ENCODE measurements at regions not wholly inside any gene's neighbourhood (a gene's known extent, or its start where the extent isn't known, plus 50 kb on each side); places are given as distances from the start of the nearest gene placed in this dataset.
"Not testable (repeated sequence)": the region's sequence is repeated elsewhere in the genome, so short reads cannot be mapped to it uniquely, and the experiment has no call there.

DNA sequence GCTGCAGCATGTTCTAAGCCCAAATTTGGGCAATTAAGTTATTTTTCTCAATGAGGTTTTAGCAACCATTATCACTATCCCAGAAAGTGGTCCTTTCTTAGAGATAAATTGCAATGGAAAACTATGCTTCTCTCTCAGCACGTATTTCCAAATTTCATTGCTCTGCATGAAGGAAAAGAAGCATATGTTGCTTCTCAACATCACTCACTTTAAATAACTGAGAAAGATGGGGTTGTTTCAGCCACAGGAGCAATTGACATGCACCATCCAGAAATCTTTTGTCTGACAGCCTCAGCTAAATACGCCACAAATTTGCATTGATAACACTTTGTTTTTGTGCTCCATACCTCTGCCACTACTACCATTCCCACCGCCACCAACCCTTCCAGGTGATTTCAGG lies 157.6 kb upstream of the PKN2 start:
- no peak for DNase-seq

DNA sequence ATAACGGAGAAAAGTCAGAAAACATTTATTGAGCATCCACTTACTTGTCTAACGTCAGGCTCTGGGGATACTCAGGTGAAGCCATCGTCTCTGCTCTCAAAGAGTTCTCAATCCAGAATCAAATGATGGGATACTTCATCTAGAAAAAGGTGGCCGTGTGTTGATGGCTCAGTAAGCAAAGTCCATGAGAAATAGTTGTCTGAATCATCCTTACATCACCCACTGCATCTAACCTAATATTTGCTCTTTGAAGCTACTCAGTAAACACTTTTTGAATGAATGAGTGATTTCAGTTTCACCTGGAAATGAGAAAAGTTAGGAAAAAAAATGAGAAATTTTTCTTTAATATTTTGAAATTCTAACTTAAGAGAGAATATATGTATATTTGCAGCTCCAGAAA lies 155.3 kb upstream of the PKN2 start:
- DNase-seq, result no peak

DNA sequence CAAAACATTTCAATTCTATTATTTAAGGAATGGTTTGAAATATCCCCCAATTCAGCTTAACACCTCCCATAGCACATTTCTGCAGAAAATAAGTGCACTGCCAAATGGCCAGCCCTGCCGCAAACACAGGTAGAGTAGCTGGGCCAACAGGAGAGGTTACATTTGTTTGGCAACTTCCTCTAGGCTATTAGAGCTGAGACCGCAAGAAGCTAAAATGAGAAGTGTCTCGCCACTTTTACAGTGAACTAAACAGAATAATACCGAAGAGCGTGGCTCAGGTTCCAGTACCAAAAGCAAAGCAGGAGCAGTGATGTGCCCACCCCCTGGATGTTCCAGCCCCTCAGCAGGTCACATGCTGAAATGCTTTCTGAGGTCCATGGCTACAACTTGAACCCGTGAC lies 154.5 kb upstream of the PKN2 start:
- DNase-seq, result no peak

DNA sequence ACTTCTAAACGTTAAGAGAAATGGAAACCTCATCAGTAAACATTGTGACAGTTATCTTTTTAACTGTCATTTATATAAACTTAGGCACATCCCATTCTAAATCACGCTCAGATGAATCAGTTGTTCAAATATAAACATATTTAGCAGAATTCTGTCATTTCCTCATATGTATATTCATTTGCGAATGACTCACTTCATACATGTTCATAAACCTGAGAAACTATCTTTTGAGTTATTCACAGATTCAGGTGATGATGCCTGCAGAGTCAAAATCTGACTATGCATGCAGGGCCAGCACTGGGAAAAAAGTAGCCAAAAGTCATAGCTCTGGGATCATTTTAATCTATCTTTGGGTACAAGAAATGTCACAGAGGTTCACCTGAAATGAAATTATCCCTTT lies 153.8 kb upstream of the PKN2 start:
- no peak for DNase-seq

DNA sequence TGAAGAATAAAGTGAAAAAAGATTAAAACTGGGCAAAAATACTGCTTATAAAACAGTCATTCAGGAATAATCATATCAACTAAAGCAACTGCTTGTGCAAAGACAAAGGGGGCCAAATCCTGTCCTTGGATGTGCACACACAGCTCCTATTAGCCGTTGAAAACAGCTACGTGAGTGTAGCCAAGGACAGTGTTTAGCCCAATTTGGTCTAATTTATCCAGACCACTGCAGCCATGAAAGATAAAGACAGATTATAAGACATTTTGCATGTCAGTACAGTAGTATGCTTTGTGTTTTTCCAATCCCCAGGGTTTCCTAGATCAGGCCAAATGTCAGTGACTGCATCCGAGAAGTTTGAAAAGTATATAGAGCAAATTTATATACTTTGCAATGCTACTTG lies 146.3 kb upstream of the PKN2 start:
- DNase-seq, result no peak

DNA sequence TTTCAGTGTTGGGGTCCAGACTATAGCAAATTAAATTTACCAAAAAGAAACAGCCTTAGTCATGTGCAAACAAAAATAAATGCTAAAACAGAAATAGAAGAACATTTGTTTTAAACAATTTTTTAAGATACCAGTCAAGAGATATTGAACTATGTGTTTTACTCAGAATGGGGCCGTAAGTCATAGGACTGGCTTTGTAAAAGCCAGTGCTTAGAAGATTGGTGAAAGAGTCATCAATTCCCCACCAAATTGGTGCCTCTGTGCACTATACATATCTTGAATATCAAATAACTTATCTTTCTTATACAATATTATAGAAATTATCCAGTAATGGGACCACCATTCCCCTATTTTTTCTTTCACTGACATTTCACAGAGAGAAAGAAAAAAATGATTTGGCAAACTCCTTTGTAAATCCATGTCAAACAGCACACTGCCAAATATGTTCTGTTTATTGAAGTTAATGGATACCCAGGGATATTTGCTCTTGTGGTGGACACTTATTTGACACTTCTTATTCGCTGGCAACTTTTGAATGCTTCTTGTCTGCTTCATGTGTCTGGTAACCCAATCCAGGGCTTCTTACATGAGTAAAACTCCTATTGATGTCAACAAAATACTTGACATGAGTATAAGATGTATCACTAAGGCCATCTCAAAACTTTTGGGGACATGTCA lies 145.7 kb upstream of the PKN2 start:
- no peak for DNase-seq

DNA sequence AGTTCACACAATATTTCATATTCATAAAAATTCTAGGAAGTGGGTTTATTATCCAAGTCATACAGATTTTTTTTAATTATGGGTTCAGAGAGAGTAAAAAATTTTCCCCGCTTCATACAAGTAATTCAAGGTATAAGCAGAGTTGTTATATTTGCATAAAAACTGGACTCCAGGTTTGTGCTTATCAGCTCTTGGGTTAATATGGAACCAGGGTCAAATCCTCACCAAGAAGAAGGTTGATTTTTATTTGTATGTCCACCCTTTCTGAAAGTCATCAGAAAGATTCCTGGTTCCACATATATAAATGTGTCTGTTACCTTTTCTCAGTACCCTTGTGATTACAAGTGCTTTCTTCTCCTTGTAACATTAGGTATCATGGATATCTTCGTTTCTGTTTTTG lies 143.8 kb upstream of the PKN2 start:
- no peak for DNase-seq

DNA sequence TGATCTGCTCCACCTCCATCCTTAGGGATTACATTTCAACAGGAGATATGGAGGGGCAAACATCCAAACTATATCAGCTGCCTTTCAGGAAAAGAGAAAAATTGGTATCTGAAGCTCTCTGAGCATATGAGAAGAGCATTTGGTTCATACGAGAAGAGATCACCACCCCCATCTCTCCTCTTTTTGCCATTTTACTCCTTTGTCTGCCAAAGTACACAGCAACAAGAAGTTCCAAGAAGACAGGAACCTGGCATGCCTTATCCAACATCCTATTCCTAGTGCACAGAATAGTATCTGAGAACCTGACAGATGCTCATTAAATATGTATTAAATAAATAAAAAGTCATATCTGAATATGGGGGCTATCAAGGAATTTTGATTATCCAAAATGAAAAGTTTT lies 142.5 kb upstream of the PKN2 start:
- DNase-seq, result no peak

DNA sequence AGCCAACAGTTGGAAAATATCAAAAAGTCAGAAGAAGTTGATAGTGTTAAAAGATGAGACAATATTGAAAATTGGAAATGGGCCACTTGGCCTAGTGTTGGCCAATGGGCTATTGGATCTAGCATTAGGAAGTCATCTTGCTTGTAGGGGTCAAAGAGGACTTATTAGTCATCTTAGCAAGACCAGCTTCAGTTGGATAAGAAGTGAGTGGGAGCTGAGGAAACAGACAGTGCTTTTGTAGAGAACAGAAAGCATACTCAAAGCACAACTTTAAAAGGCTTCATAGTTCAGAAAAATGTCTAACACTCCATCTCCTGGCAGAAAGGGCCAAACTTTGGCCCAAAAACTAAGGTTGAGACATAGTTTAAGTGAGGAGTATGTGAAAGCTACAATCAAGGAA lies 139.9 kb upstream of the PKN2 start:
- DNase-seq, result no peak

DNA sequence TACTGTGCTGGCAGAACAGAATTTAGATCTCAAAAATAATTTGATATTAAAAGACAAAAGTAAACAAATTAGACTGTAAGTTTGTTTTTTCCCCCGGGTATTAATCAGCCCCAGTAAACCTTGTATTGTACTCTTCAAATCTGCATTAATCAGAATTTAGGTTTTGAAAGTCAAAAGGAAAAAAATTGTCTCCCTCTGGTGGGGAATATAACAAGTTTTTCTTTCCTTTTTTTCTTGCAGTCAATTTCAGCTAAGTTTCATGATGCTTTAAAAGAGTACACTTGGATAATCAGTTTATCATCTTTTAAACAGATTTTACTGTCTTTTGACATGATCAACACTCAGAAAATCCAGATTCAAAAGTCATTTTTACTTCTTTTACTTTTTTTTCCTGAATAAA lies 134.5 kb upstream of the PKN2 start:
- DNase-seq, result no peak

DNA sequence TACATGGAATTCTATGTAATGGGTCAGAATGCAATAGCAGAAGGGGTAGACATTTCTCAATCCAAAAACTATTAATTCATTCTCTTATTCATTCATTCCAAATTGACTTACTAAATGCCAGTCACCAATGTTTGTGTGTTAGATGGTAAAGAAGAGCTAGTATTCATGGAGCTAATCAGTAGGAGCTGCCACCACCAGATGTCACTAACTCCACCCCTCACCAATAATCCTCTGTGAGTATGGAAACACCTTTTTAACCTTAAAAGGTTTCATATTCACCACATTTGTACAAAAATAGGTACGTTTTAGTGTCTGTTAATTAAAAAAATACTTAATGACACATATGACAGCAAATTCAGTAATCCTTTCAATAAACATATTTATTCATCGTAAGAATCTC lies 131.8 kb upstream of the PKN2 start:
- no peak for DNase-seq

DNA sequence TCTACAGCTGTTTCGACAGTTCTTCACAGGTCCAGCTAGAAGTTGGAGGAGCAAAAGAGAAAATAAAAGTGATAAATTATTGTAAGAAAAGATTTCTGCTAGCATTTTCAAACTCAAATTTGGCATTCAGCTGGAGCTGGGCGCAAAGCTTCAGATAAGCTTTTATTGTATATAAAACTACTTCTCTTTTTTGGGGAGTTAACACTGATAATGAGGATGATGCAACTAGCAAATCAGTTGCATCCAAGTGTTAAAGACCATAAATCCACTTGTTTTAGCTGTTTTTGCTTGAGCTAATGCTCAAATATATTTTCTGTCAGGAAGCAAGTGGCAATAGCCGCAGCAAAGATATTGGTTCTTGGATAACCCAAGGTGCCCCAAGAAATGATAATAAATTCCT lies 127.1 kb upstream of the PKN2 start:
- no peak for DNase-seq

DNA sequence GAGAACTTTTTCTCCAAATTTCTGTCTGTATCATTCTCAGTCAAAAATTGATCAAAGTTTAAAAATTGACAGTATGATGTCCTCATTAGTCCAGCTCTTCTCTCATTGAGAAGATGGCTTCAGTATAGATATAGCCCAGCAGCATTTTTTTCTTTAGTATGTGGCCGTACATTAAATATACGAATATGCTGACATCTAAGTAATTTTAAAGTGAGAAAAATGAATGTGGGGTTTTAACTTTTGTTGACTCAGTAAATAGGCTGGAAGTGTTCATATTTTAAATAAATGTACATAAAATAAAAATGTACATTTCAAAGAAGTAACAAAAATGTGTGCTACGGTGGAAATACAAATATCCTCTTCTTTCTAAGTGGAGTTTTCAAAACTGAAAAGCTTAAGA lies 123.5 kb upstream of the PKN2 start:
- no peak for DNase-seq

DNA sequence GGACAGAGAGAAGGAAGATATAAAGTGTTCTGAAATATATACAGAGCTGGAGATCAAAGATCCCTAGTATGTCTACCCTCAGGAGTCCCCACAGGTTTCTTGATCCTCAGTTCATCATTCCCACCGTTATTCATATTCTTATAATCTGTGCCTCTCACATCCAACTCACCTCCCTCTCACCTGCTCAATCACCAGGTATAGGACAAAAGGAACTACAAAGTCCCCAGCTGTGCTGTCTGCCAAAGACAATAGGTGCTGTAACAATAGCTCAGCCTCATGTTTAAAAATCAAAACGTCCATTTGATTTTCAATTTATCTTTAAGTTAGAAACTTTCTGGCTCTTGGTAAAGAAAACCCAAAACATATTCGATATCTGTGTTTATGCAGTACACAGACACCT lies 121.1 kb upstream of the PKN2 start:
- DNase-seq, result no peak

DNA sequence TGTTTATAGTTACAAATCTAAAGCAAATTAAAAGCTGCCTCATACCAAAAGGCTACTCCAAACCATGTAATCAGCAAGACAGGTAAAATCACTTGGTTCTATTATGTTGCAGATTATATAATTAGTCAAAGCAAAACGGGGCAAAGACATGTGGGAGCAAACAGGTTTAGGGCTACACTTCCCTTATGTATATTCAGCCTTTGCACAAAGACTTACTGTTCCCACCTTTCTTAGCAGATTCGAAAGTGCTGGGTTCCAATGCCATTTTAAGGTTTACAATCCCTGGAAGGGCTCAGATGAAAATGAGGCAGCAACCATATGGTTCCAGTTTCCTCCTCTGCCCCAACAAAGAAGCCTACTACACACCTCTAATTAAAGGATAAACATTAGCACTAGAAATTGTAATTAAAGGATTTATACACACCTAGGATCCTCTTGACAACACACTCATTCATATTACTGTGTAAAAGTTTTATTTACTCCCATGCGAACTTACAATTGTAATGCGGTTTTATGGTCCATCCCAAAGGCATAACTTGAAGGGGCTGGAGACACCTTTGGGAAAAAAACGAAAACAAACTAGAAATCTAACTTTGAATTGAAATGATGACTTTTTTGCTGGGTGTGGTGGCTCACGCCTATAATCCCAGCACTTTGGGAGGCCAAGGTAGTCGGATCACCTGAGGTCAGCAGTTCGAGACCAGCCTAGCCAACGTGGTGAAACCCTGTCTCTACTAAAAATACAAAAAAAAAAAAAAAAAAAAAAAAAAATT lies 117.3 kb upstream of the PKN2 start:
- DNase-seq, result no peak

DNA sequence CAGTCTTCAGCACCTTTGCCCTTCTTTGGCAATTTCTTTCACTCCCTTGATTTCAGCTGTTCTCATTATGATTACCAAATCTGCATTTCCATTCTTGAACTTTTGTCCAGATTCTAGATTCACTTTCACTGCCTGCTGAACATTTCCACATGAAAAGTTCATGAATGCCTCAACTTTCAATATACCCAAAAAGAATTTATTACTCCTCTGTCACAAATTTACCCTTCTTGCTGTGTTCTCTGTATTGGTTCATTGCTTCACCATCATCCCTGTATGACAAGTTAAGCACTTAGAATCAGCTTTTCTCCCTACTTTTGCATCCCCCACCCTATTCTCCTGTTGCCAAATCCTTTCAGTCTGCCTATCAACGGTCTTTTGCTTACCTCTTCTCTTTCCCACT lies 112.6 kb upstream of the PKN2 start:
- DNase-seq, result no peak

DNA sequence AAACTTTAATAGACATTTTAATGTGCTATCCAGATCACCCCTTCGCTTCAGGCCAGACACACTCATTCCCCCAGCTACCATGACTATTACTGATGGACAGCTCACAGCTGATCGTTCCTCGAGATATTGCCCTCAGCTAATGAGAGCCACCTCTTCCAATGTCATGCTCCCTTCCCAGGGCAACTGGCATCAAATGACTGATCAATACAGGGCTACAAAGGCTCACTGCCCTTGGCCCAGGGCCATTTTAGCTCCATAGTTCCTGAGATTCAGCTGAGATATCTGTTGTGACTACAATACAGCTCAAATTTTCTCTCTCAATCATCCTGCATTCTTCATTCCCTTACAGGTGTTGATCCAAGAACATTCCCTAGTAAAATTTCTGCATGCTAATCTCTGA lies 104.5 kb upstream of the PKN2 start:
- DNase-seq, result no peak

DNA sequence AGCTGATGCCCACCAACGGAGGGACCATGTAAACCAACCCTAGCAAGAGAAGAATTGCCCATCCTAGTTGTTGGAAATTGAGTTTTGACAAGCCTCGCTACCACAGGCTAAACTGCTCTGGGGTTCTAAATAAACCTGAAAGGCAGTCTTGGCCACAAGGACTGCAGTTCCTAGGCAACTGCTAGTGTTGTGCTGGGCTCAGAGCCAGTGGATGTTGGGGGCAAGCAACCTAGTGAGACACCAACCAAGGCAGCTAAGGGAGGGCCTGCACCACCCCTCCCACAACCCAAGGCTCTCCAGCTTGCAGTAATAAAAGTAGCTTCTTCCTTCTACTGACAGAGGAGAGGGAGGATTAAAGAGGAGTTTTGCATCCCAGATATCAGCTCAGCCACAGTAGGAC lies 102.4 kb upstream of the PKN2 start:
- DNase-seq, result no peak

DNA sequence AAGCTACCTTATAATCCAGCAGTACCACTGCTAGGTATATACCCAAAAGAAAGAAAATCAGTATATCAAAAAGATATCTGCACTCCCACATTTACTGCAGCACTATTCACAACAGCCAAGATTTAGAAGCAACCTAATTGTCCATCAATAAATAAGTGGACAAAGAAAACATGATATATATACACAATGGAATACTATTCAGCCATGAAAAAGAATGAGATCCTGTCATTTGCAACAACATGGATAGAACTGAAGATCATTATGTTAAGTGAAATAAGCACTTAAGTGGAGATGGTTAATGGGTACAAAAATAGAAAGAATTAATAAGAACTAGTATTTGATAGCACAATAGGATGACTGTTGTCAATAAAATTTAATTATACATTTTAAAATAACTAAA lies 90.7 kb upstream of the PKN2 start:
- no peak for DNase-seq

DNA sequence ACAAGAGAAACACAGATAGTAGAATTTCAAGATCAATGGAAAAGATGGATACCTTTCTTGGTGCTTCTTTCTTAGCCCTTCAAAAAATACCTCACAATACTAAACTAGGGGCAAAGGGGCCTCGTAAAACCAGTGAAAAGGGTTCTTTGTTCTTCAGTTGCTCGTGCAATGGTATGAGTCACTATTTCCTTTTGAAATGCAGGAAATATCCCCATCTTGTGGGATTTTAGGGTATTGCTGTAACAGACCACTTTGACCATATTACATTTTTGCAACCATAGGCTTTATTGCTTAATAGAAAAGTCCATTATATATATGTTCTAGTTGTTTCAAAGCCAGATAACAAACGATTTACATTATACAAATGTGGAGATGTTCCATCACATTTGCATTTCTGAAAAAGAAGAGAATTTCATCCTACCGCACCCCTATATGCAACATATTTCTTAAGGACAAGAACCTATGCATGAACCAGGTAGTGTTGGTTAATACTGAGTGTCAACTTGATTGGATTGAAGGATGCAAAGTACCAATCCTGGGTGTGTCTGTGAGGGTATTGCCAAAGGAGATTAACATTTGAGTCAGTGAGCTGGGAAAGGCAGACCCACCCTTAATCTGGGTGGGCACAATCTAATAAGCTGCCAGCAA lies 88.6 kb upstream of the PKN2 start:
- DNase-seq, result no peak

DNA sequence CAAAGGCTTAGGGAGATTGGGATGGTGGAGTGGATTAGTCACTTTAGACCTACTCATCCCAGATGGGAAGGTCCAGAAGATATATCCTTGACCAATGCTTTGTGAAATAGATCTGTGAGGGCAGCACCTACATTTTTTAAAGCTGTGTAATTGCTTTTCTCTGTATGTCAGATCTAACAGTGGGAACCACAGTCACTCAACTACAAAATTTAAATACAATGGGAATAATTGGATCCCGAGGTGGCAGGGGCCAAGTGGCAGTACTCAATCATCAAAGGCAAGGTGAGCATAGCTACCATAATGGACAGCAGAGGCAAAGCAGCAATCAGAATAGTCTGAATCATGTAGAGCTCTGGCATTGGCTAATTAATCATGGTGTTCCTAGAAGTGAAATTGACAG lies 86.1 kb upstream of the PKN2 start:
- DNase-seq, result not testable (repeated sequence)

DNA sequence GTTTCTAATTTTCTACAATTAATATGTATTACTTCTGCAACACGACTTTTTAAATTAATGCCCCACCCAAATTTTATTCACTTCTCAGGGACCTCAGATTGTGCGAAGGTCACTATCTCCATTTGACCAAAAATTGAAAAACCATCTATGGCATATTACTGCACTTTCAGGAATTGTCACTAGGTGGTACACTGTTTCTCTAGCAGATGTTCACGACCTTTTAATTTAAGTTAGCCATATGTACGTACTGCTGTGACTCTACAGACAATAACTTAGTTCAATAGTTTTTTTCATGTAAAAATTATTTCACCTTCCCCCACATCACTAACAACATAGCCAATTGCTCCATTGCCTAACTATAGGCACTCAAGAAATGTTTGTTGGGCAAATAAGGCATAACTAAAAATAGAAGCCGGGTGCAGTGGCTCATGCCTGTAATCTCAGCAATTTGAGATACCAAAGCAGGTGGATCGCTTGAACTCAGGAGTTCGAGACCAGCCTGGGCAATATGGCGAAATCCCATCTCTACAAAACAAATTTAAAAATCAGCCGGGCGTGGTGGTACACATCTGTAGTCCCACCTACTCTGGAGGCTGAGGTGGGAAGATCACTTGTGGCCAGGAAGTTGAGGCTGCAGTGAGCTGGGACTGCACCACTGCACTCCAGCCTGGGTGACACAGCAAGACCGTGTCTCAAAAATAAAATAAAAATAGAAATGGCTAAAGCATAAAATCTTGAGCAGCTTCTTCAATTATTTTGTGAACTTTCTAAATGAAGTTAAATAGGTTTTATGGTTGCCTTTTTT lies 75.7 kb upstream of the PKN2 start:
- DNase-seq, result no peak

DNA sequence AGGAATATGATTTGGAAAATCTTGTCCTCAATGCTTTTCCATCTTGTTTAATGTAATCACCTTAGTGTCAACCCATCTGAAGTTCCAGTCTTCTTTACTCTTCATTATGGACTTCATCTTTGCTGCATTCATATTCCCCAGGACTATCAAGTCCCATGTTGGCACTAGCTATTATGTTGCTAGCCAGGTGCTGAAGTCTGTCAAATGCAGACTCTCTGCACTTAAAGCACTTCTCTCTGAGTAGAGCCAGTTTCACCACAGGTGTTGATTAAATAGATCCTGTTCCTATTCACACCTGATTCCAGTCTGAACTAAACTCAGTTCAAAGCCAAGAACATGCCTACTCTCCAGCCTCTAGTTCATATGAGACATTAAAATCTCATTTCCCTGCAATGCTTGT lies 75.0 kb upstream of the PKN2 start:
- DNase-seq, result no peak

DNA sequence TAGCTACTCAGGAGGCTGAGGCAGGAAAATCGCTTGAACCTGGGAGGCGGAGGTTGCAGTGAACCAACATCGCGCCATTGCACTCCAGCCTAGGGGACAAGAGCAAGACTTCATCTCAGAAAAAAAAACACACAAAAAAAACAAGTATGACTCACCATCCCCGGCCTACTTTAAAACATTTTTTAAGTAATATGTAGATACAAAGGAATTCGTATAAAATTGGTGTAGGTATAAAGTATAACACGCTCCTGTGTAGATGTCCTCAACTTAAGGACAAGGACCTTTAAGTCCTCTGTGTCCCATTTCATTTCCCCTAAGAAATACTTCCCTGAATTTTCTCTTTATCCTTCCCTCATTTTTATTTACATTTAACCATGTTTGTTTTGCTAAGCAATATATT lies 73.4 kb upstream of the PKN2 start:
- no peak for DNase-seq

Measured in stimulated activated naive CD4-positive, alpha-beta T cell treated with Interleukin-2 at 50 U/mL for 16 hours (primary cell).